HepG2 (cell line): ENCODE measurements at regions not wholly inside any gene's neighbourhood (a gene's known extent, or its start where the extent isn't known, plus 50 kb on each side); places are given as distances from the start of the nearest gene placed in this dataset.

Experiments used
- ATF7-NPFF ChIP-seq: sonication (generic); formaldehyde crosslinking; IDR thresholded peaks from 2 replicates; pipeline ENCODE4 v1.8.1; 2023; ENCODE audit warnings: mild to moderate bottlenecking, low read depth, missing genetic modification reagents, moderate library complexity
- CAMTA2 ChIP-seq: sonication (generic); formaldehyde crosslinking; IDR thresholded peaks from 2 replicates; pipeline ENCODE4 v1.4.0; 2020; ENCODE audit warnings: mild to moderate bottlenecking, missing genetic modification reagents, borderline replicate concordance
- CBFB ChIP-seq: sonication (generic); formaldehyde crosslinking; IDR thresholded peaks from 2 replicates; pipeline ENCODE4 v1.4.0; 2020; ENCODE audit warnings: missing genetic modification reagents
- CBX2 ChIP-seq, 2 experiments: fragments of 200-600 bp in 1 of 2; sonication (generic); formaldehyde crosslinking in 1 of 2; IDR thresholded peaks; 2 replicates each; pipeline versions ENCODE4 v1.7.0 to v1.8.1; 2018 to 2022; ENCODE audit warnings: low read depth in 2 of 2, low read length in 1 of 2, mild to moderate bottlenecking in 1 of 2, missing genetic modification reagents in 1 of 2
- GPN1 ChIP-seq: sonication (generic); formaldehyde crosslinking; IDR thresholded peaks from 2 replicates; pipeline ENCODE4 v1.5.1; 2020; ENCODE audit warnings: missing genetic modification reagents, borderline replicate concordance
- HCFC1 ChIP-seq: fragments of 150-350 bp; IDR thresholded peaks from 2 replicates; pipeline ENCODE4 v1.6.1; 2014; ENCODE audit warnings: low read depth, low read length
- JUN ChIP-seq: sonication (generic); formaldehyde crosslinking; IDR thresholded peaks from 2 replicates; pipeline ENCODE4 v1.4.0; 2020; ENCODE audit warnings: mild to moderate bottlenecking, missing genetic modification reagents
- KAT2B ChIP-seq: fragments of 150-350 bp; IDR thresholded peaks from 2 replicates; pipeline ENCODE4 v1.6.1; 2014; ENCODE audit warnings: low read depth, low read length, borderline replicate concordance
- KDM1A ChIP-seq: IDR thresholded peaks from 2 replicates; pipeline ENCODE4 v1.6.1; 2016; ENCODE audit warnings: missing compliant biosample characterization
- KLF13 ChIP-seq: sonication (generic); formaldehyde crosslinking; IDR thresholded peaks from 2 replicates; pipeline ENCODE4 v1.4.0; 2020; ENCODE audit warnings: mild to moderate bottlenecking, missing genetic modification reagents
- PRMT3 ChIP-seq: sonication (generic); formaldehyde crosslinking; IDR thresholded peaks from 2 replicates; pipeline ENCODE4 v1.8.1; 2022; ENCODE audit warnings: low read depth, mild to moderate bottlenecking, moderate library complexity, missing genetic modification reagents, borderline replicate concordance
- SOX13 ChIP-seq, 3 experiments: fragments of 450-650 bp in 1 of 3; sonication (generic) in 1 of 3; formaldehyde crosslinking in 1 of 3; IDR thresholded peaks in 2 of 3; conservative IDR thresholded peaks in 1 of 3; 2 replicates each; pipeline versions ENCODE4 v1.5.0 to v1.6.1; 2016 to 2020; ENCODE audit warnings: antibody characterized with exemption in 1 of 3, mild to moderate bottlenecking in 1 of 3, missing compliant biosample characterization in 1 of 3, missing genetic modification reagents in 1 of 3, moderate library complexity in 1 of 3
- TARDBP ChIP-seq: sonication (generic); formaldehyde crosslinking; IDR thresholded peaks from 2 replicates; pipeline ENCODE4 v1.8.0; 2022; ENCODE audit warnings: mild to moderate bottlenecking, missing genetic modification reagents
- ZBTB1 ChIP-seq: sonication (generic); formaldehyde crosslinking; IDR thresholded peaks from 2 replicates; pipeline ENCODE4 v1.4.0; 2020; ENCODE audit warnings: missing genetic modification reagents, borderline replicate concordance
- ZC3H4 ChIP-seq: sonication (generic); formaldehyde crosslinking; IDR thresholded peaks from 2 replicates; pipeline ENCODE4 v1.4.0; 2020; ENCODE audit warnings: missing genetic modification reagents, borderline replicate concordance
- ZNF354B ChIP-seq: sonication (generic); formaldehyde crosslinking; IDR thresholded peaks from 2 replicates; pipeline ENCODE4 v1.8.0; 2022; ENCODE audit warnings: mild to moderate bottlenecking, missing genetic modification reagents
- ZNF773 ChIP-seq: sonication (generic); formaldehyde crosslinking; IDR thresholded peaks from 2 replicates; pipeline ENCODE4 v1.4.0; 2020; ENCODE audit warnings: missing genetic modification reagents, borderline replicate concordance
- ZNF841 ChIP-seq: sonication (generic); formaldehyde crosslinking; IDR thresholded peaks from 2 replicates; pipeline ENCODE4 v1.8.1; 2023; ENCODE audit warnings: missing genetic modification reagents, borderline replicate concordance
- ZSCAN22 ChIP-seq: sonication (generic); formaldehyde crosslinking; IDR thresholded peaks from 2 replicates; pipeline ENCODE4 v1.4.0; 2020; ENCODE audit warnings: mild to moderate bottlenecking, missing genetic modification reagents
- TF ChIP-seq, protein P1 (sequence below): sonication (generic); formaldehyde crosslinking; IDR thresholded peaks from 2 replicates; pipeline ENCODE4 v1.4.0; 2020; ENCODE audit warnings: missing genetic modification reagents, borderline replicate concordance
- TF ChIP-seq, protein P2 (sequence below): IDR thresholded peaks from 2 replicates; pipeline ENCODE4 v1.6.1; 2016; ENCODE audit warnings: low read depth, control low read depth
- TF ChIP-seq, protein P3 (sequence below): IDR thresholded peaks from 2 replicates; pipeline ENCODE4 v1.6.1; 2016; ENCODE audit warnings: missing compliant biosample characterization, missing genetic modification reagents, borderline replicate concordance
- TF ChIP-seq, protein P4 (sequence below): sonication (generic); formaldehyde crosslinking; IDR thresholded peaks from 2 replicates; pipeline ENCODE4 v1.9.0; 2021; ENCODE audit warnings: missing genetic modification reagents, borderline replicate concordance

GRCh38 chr3:110397115-110397514 is 674.5 kb upstream of the NECTIN3 start (continued):
- TF ChIP-seq, protein P1, sequence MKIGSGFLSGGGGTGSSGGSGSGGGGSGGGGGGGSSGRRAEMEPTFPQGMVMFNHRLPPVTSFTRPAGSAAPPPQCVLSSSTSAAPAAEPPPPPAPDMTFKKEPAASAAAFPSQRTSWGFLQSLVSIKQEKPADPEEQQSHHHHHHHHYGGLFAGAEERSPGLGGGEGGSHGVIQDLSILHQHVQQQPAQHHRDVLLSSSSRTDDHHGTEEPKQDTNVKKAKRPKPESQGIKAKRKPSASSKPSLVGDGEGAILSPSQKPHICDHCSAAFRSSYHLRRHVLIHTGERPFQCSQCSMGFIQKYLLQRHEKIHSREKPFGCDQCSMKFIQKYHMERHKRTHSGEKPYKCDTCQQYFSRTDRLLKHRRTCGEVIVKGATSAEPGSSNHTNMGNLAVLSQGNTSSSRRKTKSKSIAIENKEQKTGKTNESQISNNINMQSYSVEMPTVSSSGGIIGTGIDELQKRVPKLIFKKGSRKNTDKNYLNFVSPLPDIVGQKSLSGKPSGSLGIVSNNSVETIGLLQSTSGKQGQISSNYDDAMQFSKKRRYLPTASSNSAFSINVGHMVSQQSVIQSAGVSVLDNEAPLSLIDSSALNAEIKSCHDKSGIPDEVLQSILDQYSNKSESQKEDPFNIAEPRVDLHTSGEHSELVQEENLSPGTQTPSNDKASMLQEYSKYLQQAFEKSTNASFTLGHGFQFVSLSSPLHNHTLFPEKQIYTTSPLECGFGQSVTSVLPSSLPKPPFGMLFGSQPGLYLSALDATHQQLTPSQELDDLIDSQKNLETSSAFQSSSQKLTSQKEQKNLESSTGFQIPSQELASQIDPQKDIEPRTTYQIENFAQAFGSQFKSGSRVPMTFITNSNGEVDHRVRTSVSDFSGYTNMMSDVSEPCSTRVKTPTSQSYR: no peak
- no peak for TF ChIP-seq HCFC1
- TF ChIP-seq PRMT3 (CRISPR knock-in tag): no peak
- no peak for TF ChIP-seq ZC3H4 (CRISPR knock-in tag)
- no peak for TF ChIP-seq ZSCAN22 (CRISPR knock-in tag)
- TF ChIP-seq SOX13 (IDR thresholded peaks at IDR 0.05): no peak
- peak in 1 of 2 experiments; percentile 86; a peak in 2 of 4 replicates for TF ChIP-seq SOX13 (CRISPR knock-in tag; conservative IDR thresholded peaks at IDR 0.05 in 1 of 2, IDR thresholded peaks at IDR 0.05 in 1 of 2)
- TF ChIP-seq, protein P2, sequence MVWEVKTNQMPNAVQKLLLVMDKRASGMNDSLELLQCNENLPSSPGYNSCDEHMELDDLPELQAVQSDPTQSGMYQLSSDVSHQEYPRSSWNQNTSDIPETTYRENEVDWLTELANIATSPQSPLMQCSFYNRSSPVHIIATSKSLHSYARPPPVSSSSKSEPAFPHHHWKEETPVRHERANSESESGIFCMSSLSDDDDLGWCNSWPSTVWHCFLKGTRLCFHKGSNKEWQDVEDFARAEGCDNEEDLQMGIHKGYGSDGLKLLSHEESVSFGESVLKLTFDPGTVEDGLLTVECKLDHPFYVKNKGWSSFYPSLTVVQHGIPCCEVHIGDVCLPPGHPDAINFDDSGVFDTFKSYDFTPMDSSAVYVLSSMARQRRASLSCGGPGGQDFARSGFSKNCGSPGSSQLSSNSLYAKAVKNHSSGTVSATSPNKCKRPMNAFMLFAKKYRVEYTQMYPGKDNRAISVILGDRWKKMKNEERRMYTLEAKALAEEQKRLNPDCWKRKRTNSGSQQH (CRISPR knock-in tag): no peak
- TF ChIP-seq ATF7-NPFF (CRISPR knock-in tag): no peak
- TF ChIP-seq ZBTB1 (CRISPR knock-in tag): no peak
- no peak for TF ChIP-seq KDM1A (CRISPR knock-in tag)
- TF ChIP-seq CBFB: no peak
- no peak for TF ChIP-seq JUN (CRISPR knock-in tag)
- no peak for TF ChIP-seq KLF13 (CRISPR knock-in tag)
- no peak for TF ChIP-seq ZNF773 (CRISPR knock-in tag)
- TF ChIP-seq KAT2B: no peak
- TF ChIP-seq, protein P3, sequence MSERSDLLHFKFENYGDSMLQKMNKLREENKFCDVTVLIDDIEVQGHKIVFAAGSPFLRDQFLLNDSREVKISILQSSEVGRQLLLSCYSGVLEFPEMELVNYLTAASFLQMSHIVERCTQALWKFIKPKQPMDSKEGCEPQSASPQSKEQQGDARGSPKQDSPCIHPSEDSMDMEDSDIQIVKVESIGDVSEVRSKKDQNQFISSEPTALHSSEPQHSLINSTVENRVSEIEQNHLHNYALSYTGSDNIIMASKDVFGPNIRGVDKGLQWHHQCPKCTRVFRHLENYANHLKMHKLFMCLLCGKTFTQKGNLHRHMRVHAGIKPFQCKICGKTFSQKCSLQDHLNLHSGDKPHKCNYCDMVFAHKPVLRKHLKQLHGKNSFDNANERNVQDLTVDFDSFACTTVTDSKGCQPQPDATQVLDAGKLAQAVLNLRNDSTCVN (CRISPR knock-in tag): no peak
- peak; percentile 84 for TF ChIP-seq TARDBP
- no peak for TF ChIP-seq GPN1 (CRISPR knock-in tag)
- TF ChIP-seq CBX2 (IDR thresholded peaks at IDR 0.05; ENCODE audit: low read depth, low read length): no peak
- TF ChIP-seq CBX2 (CRISPR knock-in tag; IDR thresholded peaks at IDR 0.05; ENCODE audit: low read depth): no peak
- TF ChIP-seq CAMTA2 (CRISPR knock-in tag): no peak
- TF ChIP-seq, protein P4, sequence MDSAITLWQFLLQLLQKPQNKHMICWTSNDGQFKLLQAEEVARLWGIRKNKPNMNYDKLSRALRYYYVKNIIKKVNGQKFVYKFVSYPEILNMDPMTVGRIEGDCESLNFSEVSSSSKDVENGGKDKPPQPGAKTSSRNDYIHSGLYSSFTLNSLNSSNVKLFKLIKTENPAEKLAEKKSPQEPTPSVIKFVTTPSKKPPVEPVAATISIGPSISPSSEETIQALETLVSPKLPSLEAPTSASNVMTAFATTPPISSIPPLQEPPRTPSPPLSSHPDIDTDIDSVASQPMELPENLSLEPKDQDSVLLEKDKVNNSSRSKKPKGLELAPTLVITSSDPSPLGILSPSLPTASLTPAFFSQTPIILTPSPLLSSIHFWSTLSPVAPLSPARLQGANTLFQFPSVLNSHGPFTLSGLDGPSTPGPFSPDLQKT (CRISPR knock-in tag): no peak
- no peak for TF ChIP-seq ZNF841 (CRISPR knock-in tag)
- no peak for TF ChIP-seq ZNF354B (CRISPR knock-in tag)
